Transverse colon (tissue), 4 donors: ENCODE measurements at regions not wholly inside any gene's neighbourhood (a gene's known extent, or its start where the extent isn't known, plus 50 kb on each side); places are given as distances from the start of the nearest gene placed in this dataset.

ENCODE experiments used
- DNase-seq: peaks from one replicate; pipeline ENCODE4 v3.0.0-alpha.2; 2019
- H3K27ac ChIP-seq, 4 donors: fragments of 200-600 bp; sonication (generic); 2 replicates each; pipeline ENCODE4 v1.5.1; 2016 to 2018; ENCODE audit warnings: inconsistent platforms in 4 of 4
- H3K27me3 ChIP-seq: fragments of 200-600 bp; sonication (generic); 2 replicates; pipeline ENCODE4 v1.5.1; 2017; ENCODE audit warnings: inconsistent platforms
- H3K36me3 ChIP-seq, 4 donors: fragments of 200-600 bp; sonication (generic); 2 replicates each; pipeline ENCODE4 v1.5.1; 2017 to 2019; ENCODE audit warnings: inconsistent platforms in 4 of 4
- H3K4me1 ChIP-seq, 4 donors: fragments of 200-600 bp; sonication (generic); 2 replicates each; pipeline ENCODE4 v1.5.1; 2017 to 2020; ENCODE audit warnings: inconsistent platforms in 4 of 4
- H3K4me3 ChIP-seq, 4 donors: fragments of 200-600 bp; sonication (generic); 1 replicate in 1 of 4; 2 replicates in 3 of 4; pipeline versions ENCODE4 v1.5.1 to v1.6.1; 2017 to 2019; ENCODE audit warnings: inconsistent platforms in 4 of 4
- H3K9me3 ChIP-seq, 2 donors: fragments of 200-600 bp; sonication (generic); 2 replicates each; pipeline ENCODE4 v1.5.1; 2017 to 2019; ENCODE audit warnings: inconsistent platforms in 2 of 2
- EP300 ChIP-seq: sonication (generic); formaldehyde crosslinking; IDR thresholded peaks from one replicate; pipeline ENCODE4 v1.6.1; 2017; ENCODE audit warnings: antibody characterized with exemption, low read depth
- POLR2A ChIP-seq: fragments of 450-650 bp; IDR thresholded peaks from one replicate; pipeline ENCODE4 v1.6.1; 2016; ENCODE audit warnings: antibody characterized with exemption, mild to moderate bottlenecking, moderate library complexity
- POLR2AphosphoS5 ChIP-seq, 3 donors: sonication (generic); formaldehyde crosslinking; IDR thresholded peaks; one replicate each; pipeline ENCODE4 v1.6.1; 2016; ENCODE audit warnings: antibody characterized with exemption in 3 of 3
- WGBS, 2 donors: methylation state at CpG; one replicate each; pipeline ENCODE4 v1.1.5; 2018; ENCODE audit warnings: low coverage in 1 of 2; 5-methylcytosine and 5-hydroxymethylcytosine counted together
- in situ Hi-C, 4 donors: fragments of 200-750 bp; cut with MboI; loops; one replicate each; pipeline versions ENCODE4 v1.15.0 to v1.15.1; 2017; ENCODE audit warnings: low sequenced_read_pairs in 3 of 4, low pct_ligation_motif_present in 1 of 4, low pct_unique_long_range_greater_than_20kb in 1 of 4
- intact Hi-C: fragments of 100-400 bp; cut with DNase I; formaldehyde crosslinking; loops from one replicate; pipeline ENCODE4 v1.15.1; 2023; ENCODE audit warnings: low total_unique reads
- TF ChIP-seq, protein P1 (sequence below), 5 experiments: fragments of 200-600 bp in 3 of 5; fragments of 450-650 bp in 2 of 5; sonication (generic) in 3 of 5; IDR thresholded peaks; 1 replicate in 2 of 5; 2 replicates in 3 of 5; pipeline ENCODE4 v1.5.1; 2016 to 2017; ENCODE audit warnings: antibody characterized with exemption in 5 of 5, inconsistent platforms in 3 of 5, mild to moderate bottlenecking in 2 of 5, moderate library complexity in 1 of 5

DNA sequence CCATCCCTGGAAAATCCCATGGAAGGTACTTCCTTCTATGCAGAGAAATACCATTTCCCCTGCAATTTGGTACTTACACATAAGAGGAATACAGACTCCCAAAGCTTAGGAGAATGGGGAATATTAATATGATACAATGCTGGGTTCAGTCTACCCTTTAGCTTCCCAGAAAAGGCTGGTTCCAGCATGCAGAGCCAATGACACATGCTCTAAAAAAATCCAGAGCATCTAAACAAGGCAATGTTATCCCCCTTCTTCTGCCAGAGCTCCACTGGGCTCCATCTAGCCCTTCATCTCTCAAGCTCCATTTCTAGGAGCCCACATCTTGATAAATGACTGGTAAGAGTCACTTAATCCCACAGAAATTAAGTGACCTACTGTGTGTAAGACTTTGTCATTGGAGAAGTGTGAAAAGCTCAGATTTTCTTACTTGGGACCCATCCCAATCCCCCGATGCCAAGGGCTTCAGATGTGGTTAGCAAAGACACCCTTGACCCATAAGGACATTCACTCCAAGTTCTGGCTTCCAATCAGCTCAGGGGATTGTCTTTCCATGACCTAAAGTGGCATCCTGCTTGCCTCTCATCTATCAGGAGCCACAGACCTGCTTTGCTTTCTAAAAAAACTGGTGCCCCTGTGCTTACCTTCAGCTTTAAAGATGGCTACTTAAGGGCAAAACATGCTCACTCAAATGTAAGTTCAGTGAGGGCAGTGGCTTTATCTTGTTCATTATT lies 137.5 kb downstream of the UNC5CL start:
- intact Hi-C loops: no loop called here
- 93% methylated on average over 1 of the region's 1 CpG; no CpG with 5 or more reads in 1 of the 2 donors for WGBS, 2 donors
- Histone ChIP-seq H3K27me3 (no peaks in the 10 kb centered on the region), H3K4me3 (no peak overlapping the region), H3K27ac (no peak overlapping the region), H3K9me3 (no peaks in the 10 kb centered on the region), H3K36me3 (no peaks in the 10 kb centered on the region), H3K4me1 (no peaks in the 10 kb centered on the region)
- TF ChIP-seq, protein P1, sequence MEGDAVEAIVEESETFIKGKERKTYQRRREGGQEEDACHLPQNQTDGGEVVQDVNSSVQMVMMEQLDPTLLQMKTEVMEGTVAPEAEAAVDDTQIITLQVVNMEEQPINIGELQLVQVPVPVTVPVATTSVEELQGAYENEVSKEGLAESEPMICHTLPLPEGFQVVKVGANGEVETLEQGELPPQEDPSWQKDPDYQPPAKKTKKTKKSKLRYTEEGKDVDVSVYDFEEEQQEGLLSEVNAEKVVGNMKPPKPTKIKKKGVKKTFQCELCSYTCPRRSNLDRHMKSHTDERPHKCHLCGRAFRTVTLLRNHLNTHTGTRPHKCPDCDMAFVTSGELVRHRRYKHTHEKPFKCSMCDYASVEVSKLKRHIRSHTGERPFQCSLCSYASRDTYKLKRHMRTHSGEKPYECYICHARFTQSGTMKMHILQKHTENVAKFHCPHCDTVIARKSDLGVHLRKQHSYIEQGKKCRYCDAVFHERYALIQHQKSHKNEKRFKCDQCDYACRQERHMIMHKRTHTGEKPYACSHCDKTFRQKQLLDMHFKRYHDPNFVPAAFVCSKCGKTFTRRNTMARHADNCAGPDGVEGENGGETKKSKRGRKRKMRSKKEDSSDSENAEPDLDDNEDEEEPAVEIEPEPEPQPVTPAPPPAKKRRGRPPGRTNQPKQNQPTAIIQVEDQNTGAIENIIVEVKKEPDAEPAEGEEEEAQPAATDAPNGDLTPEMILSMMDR (IDR thresholded peaks at IDR 0.05): no peak
- no peak for TF ChIP-seq POLR2A
- no peak for TF ChIP-seq EP300
- in situ Hi-C loops: no loop called here
- no peak for DNase-seq

DNA sequence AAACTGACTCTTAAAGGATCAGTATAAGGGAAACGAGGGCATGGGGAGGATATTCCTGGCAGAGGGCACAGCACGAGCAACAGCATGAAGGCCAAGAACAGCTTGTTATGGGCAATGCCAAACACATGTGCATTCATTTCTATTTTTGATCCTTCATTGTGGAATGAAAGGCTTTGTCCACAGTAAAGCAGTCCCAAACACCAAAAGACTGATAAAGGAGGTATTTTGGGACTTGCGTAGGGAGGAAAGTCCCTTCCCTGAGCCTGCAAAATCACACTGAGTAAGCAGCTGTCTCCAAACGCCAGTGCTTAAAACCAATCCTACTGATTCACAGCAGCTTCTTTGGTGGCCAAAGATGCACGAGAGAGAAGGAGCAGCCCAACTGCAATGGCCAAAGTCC lies 138.2 kb downstream of the UNC5CL start:
- TF ChIP-seq EP300 (no peak), POLR2AphosphoS5 (IDR thresholded peaks at IDR 0.05) (no peak), POLR2A (no peak)
- TF ChIP-seq, protein P1 (IDR thresholded peaks at IDR 0.05): no peak
- WGBS, 2 donors: 61 to 75% methylated on average over 3 to 5 of the region's 5 CpGs
- H3K4me3 ChIP-seq: no peak overlapping the region
- in situ Hi-C loops: no loop called here
- H3K27me3 ChIP-seq: no peaks in the 10 kb centered on the region
- H3K36me3 ChIP-seq: no peaks in the 10 kb centered on the region
- DNase-seq: no peak
- H3K9me3 ChIP-seq: no peaks in the 10 kb centered on the region
- intact Hi-C loops: no loop called here
- no peak overlapping the region for H3K27ac ChIP-seq
- no peaks in the 10 kb centered on the region for H3K4me1 ChIP-seq

- no peak overlapping the region for H3K27ac ChIP-seq
- intact Hi-C loops (loop anchor here (10.0 kb wide), 1 partner anchor 135 kb away; the partner anchor contains the start of gene UNC5CL), in situ Hi-C loops (loop anchor here in 2 of 4 donors (10.0 kb wide), 1 partner anchor 125 kb away; no protein-coding TSS in a partner anchor)
- no peak for TF ChIP-seq POLR2AphosphoS5 (IDR thresholded peaks at IDR 0.05)
- TF ChIP-seq, protein P1 (IDR thresholded peaks at IDR 0.05): no peak
- no peak for TF ChIP-seq POLR2A
- no peak for TF ChIP-seq EP300
- H3K9me3 ChIP-seq: no peaks in the 10 kb centered on the region
- DNase-seq: peak; percentile 10
- no peaks in the 10 kb centered on the region for H3K4me1 ChIP-seq
- no peak overlapping the region for H3K4me3 ChIP-seq
- no peaks in the 10 kb centered on the region for H3K36me3 ChIP-seq
- H3K27me3 ChIP-seq: no peaks in the 10 kb centered on the region
- 48 to 57% methylated on average over 1 to 7 of the region's 7 CpGs for WGBS, 2 donors
These were observed 139.3 kb downstream of the UNC5CL start for GRCh38 chr6:40899684-40900155.

- DNase-seq: no peak
- Histone ChIP-seq H3K9me3 (no peaks in the 10 kb centered on the region), H3K27ac (no peak overlapping the region), H3K36me3 (no peaks in the 10 kb centered on the region), H3K4me1 (no peaks in the 10 kb centered on the region), H3K27me3 (no peaks in the 10 kb centered on the region), H3K4me3 (no peak overlapping the region)
- intact Hi-C loops: loop anchor here (10.0 kb wide), 1 partner anchor 137 kb away; the partner anchor contains the start of gene UNC5CL
- TF ChIP-seq EP300 (no peak), POLR2AphosphoS5 (IDR thresholded peaks at IDR 0.05) (no peak), POLR2A (no peak)
- TF ChIP-seq, protein P1 (IDR thresholded peaks at IDR 0.05): no peak
- 89% methylated on average over 1 of the region's 1 CpG; no CpG with 5 or more reads in 1 of the 2 donors for WGBS, 2 donors
- in situ Hi-C loops: loop anchor here in 2 of 4 donors (10.0 kb wide), 1 partner anchor 127 kb away; no protein-coding TSS in a partner anchor
These were observed 140.9 kb downstream of the UNC5CL start for GRCh38 chr6:40898073-40898472.
